ENCODE measurements at regions not wholly inside any gene's neighbourhood (a gene's known extent, or its start where the extent isn't known, plus 50 kb on each side); places are given as distances from the start of the nearest gene placed in this dataset.

DNA sequence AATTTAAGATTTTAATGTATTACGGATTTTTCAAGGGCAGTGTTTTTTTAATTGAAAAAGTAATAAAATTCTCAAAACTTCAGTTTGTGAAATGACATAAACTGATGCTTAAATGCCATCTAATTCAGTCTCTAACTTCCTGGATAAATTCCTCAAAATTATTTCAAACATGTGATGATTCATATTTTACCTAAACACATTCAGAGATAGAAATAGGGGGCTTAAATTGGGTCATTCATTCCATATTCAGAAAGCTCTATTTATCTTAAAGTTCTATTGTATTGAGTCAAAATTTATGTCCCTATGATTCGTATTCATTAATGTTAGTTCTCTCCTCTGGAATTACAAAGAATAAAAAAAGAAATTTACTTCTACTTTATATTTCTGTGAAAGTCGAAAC lies 713.6 kb upstream of the CHRM3 start:
- H2AFZ ChIP-seq (ENCODE audit: low read length), result no peak overlapping the region
- intact Hi-C loops (cut with micrococcal nuclease; ENCODE audit: unreplicated experiment), result no loop called here
- no peak overlapping the region for H3K27ac ChIP-seq (ENCODE audit: low read depth, low read length, poor library complexity, severe bottlenecking)
- H3K4me3 ChIP-seq (ENCODE audit: low read depth, low read length, poor library complexity, severe bottlenecking), result no peak overlapping the region
- no peak for TF ChIP-seq EZH2phosphoT487 (IDR thresholded peaks at IDR 0.05; ENCODE audit: borderline replicate concordance, low read depth, low read length)
- TF ChIP-seq, protein P1, sequence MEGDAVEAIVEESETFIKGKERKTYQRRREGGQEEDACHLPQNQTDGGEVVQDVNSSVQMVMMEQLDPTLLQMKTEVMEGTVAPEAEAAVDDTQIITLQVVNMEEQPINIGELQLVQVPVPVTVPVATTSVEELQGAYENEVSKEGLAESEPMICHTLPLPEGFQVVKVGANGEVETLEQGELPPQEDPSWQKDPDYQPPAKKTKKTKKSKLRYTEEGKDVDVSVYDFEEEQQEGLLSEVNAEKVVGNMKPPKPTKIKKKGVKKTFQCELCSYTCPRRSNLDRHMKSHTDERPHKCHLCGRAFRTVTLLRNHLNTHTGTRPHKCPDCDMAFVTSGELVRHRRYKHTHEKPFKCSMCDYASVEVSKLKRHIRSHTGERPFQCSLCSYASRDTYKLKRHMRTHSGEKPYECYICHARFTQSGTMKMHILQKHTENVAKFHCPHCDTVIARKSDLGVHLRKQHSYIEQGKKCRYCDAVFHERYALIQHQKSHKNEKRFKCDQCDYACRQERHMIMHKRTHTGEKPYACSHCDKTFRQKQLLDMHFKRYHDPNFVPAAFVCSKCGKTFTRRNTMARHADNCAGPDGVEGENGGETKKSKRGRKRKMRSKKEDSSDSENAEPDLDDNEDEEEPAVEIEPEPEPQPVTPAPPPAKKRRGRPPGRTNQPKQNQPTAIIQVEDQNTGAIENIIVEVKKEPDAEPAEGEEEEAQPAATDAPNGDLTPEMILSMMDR (conservative IDR thresholded peaks at IDR 0.05; ENCODE audit: low read length), result no peak
- H3K4me1 ChIP-seq (ENCODE audit: insufficient read depth, low read length, poor library complexity, severe bottlenecking), result no peaks in the 10 kb centered on the region
- no peak for DNase-seq (ENCODE audit: low spot score)
- no peaks in the 10 kb centered on the region for H3K9me2 ChIP-seq (ENCODE audit: insufficient read depth, low read length)
- H4K20me1 ChIP-seq (ENCODE audit: insufficient read depth, low read length), result no peaks in the 10 kb centered on the region
- H3K9me3 ChIP-seq (ENCODE audit: low read length), result no peaks in the 10 kb centered on the region
- H3K79me2 ChIP-seq (ENCODE audit: insufficient read depth, low read depth, low read length), result no peaks in the 10 kb centered on the region
- BruUV-seq (replicated peaks), result no TSS peak
- no peaks in the 10 kb centered on the region for H3K36me3 ChIP-seq (ENCODE audit: insufficient read depth, low read length)
- ChIA-PET CTCF (ENCODE audit: unreplicated experiment) (no interaction called here), POLR2A (interaction anchor here (0.5 kb wide), 1 partner anchor 349 kb away, joined by 3 read pairs; no protein-coding TSS in a partner anchor)
- H3K4me2 ChIP-seq (ENCODE audit: low read length), result no peak overlapping the region

DNA sequence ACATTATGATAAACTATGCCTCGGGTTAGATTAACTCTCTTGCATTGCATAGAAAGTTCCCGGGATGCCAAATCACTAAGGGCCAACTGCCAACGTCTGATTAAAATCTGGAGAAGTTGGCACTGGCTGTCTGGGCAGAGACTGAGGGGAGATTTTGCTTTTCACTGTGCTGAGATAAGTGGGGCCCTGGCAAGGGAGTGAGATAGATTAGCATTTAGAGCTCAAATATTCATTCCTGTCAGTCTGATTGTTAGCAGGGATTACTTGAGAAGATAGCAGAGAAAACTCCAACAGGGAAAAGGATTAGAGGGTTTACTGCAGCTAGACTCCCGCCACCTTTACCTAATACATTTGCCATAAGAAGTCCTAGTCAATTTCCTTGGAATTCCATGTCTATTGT lies 714.1 kb upstream of the CHRM3 start:
- TF ChIP-seq EZH2phosphoT487 (IDR thresholded peaks at IDR 0.05; ENCODE audit: borderline replicate concordance, low read depth, low read length), result no peak
- TF ChIP-seq, protein P1 (conservative IDR thresholded peaks at IDR 0.05; ENCODE audit: low read length), result no peak
- CTCF ChIA-PET (ENCODE audit: unreplicated experiment), result no interaction called here
- Histone ChIP-seq H4K20me1 (ENCODE audit: insufficient read depth, low read length) (no peaks in the 10 kb centered on the region), H3K4me1 (ENCODE audit: insufficient read depth, low read length, poor library complexity, severe bottlenecking) (no peaks in the 10 kb centered on the region), H3K27ac (ENCODE audit: low read depth, low read length, poor library complexity, severe bottlenecking) (no peak overlapping the region), H3K9me3 (ENCODE audit: low read length) (no peaks in the 10 kb centered on the region), H3K4me2 (ENCODE audit: low read length) (no peak overlapping the region), H3K9me2 (ENCODE audit: insufficient read depth, low read length) (no peaks in the 10 kb centered on the region), H3K36me3 (ENCODE audit: insufficient read depth, low read length) (no peaks in the 10 kb centered on the region), H3K79me2 (ENCODE audit: insufficient read depth, low read depth, low read length) (no peaks in the 10 kb centered on the region), H2AFZ (ENCODE audit: low read length) (no peak overlapping the region), H3K4me3 (ENCODE audit: low read depth, low read length, poor library complexity, severe bottlenecking) (no peak overlapping the region)
- POLR2A ChIA-PET, result interaction anchor here (0.5 kb wide), 1 partner anchor 350 kb away, joined by 3 read pairs; no protein-coding TSS in a partner anchor
- no peak for DNase-seq (ENCODE audit: low spot score)
- BruUV-seq (replicated peaks), result no TSS peak
- intact Hi-C loops (cut with micrococcal nuclease; ENCODE audit: unreplicated experiment), result no loop called here

DNA sequence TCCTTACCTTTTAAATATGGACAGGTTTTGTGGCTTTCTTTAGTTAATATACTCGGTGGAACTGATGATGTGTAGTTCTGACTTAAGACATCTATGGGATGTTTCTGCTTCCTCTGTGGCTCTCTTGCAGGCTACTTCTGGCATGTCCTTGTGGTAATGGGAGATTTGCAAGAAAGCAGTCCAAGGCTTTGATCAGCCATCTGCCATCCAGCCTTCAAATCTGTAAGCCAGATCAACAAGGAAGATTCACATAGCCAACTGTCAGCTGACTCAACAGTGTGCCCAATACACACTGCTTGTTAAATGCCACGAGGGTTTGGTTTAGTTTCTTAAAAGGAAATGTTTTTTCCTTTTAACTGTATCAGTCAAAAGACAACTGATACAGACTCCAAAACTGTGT lies 722.2 kb upstream of the CHRM3 start:
- ChIA-PET POLR2A (no interaction called here), CTCF (ENCODE audit: unreplicated experiment) (no interaction called here)
- H4K20me1 ChIP-seq (ENCODE audit: insufficient read depth, low read length), result no peaks in the 10 kb centered on the region
- TF ChIP-seq, protein P1 (conservative IDR thresholded peaks at IDR 0.05; ENCODE audit: low read length), result no peak
- no peak for TF ChIP-seq EZH2phosphoT487 (IDR thresholded peaks at IDR 0.05; ENCODE audit: borderline replicate concordance, low read depth, low read length)
- no peaks in the 10 kb centered on the region for H3K9me3 ChIP-seq (ENCODE audit: low read length)
- no peak overlapping the region for H3K4me2 ChIP-seq (ENCODE audit: low read length)
- H3K4me1 ChIP-seq (ENCODE audit: insufficient read depth, low read length, poor library complexity, severe bottlenecking), result no peaks in the 10 kb centered on the region
- H3K27ac ChIP-seq (ENCODE audit: low read depth, low read length, poor library complexity, severe bottlenecking), result no peak overlapping the region
- H3K4me3 ChIP-seq (ENCODE audit: low read depth, low read length, poor library complexity, severe bottlenecking), result no peak overlapping the region
- H3K36me3 ChIP-seq (ENCODE audit: insufficient read depth, low read length), result no peaks in the 10 kb centered on the region
- BruUV-seq (replicated peaks), result no TSS peak
- H3K79me2 ChIP-seq (ENCODE audit: insufficient read depth, low read depth, low read length), result no peaks in the 10 kb centered on the region
- no peak for DNase-seq (ENCODE audit: low spot score)
- no peak overlapping the region for H2AFZ ChIP-seq (ENCODE audit: low read length)
- no peaks in the 10 kb centered on the region for H3K9me2 ChIP-seq (ENCODE audit: insufficient read depth, low read length)
- intact Hi-C loops (cut with micrococcal nuclease; ENCODE audit: unreplicated experiment), result no loop called here

Measured in OCI-LY7 (cell line).